ENCODE measurements at regions not wholly inside any gene's neighbourhood (a gene's known extent, or its start where the extent isn't known, plus 50 kb on each side); places are given as distances from the start of the nearest gene placed in this dataset.

DNA sequence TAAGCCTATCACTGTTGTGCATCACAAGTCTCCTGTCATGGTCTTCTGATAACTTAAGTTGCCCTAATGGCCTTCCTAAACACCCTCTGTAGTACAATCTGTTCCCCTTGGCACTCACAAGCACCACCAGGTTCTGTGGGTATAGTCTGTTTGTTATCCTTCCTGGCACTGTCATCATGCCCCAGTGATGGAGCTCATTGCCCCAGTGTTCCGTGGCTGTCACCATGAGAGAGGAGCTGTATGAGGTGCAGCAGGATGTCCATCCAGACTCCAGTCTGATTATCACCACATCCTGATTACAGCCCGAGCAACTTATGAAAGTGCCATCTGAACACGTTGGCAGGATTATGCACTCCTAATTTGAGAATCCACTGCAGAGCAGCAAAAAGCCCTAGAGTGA, 380.1 kb downstream of the FRK start:
- no peaks in the 10 kb centered on the region for H3K36me3 Mint-ChIP-seq
- H3K27me3 Mint-ChIP-seq, result no peaks in the 10 kb centered on the region
- no peak overlapping the region for H3K4me3 Mint-ChIP-seq
- no peaks in the 10 kb centered on the region for H3K4me1 Mint-ChIP-seq
- ATAC-seq (ENCODE audit: low read depth), result no peak
- no peak overlapping the region for H3K27ac Mint-ChIP-seq
- no peak for DNase-seq
- POLR2A ChIA-PET, result no interaction called here
- no peaks in the 10 kb centered on the region for H3K9me3 Mint-ChIP-seq

DNA sequence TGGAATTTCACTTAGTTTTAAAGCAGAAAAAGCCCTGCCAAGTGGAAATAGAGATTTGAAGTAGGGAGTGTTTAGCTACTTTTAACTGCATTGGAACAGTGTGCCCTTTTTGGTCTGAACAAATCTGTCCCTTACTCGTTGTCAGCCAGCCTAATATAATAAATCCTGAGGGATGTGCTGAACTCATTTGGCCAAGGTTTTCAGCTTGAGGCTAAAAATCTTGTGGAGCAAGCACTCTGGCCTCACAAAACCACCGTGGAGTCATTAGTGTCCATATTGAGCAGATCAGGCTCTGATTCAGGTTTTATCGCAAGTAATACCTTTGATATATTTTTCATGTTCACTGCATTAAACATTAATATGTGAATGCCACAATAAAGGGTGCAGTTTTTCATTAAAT, 383.5 kb downstream of the FRK start:
- no peak overlapping the region for H3K27ac Mint-ChIP-seq
- DNase-seq, result no peak
- ATAC-seq (ENCODE audit: low read depth), result no peak
- H3K4me3 Mint-ChIP-seq, result no peak overlapping the region
- H3K9me3 Mint-ChIP-seq, result no peaks in the 10 kb centered on the region
- H3K4me1 Mint-ChIP-seq, result no peaks in the 10 kb centered on the region
- H3K27me3 Mint-ChIP-seq, result no peaks in the 10 kb centered on the region
- H3K36me3 Mint-ChIP-seq, result no peaks in the 10 kb centered on the region
- POLR2A ChIA-PET, result no interaction called here

DNA sequence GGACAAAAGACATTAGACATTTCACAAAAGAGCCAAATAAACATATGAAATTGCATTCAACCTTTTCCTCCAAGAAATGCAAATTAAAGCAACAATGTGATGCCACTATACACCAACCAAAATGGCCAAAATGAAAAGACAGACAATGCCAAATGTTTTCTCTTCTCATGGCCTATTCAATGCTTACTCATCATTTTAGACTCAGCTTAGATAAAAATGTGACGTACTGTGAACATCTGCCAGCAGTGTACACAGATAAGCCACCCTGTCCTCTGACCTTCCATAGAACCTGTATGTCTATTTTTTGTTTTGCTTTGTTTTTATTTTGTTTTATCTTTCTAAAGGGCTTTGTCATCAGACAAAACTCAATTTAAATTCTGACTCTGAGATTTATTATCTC, 385.2 kb downstream of the FRK start:
- ATAC-seq (ENCODE audit: low read depth) (no peak), DNase-seq (no peak)
- Mint-ChIP-seq H3K36me3 (no peaks in the 10 kb centered on the region), H3K4me3 (no peak overlapping the region), H3K4me1 (no peaks in the 10 kb centered on the region), H3K27ac (no peak overlapping the region), H3K27me3 (no peaks in the 10 kb centered on the region), H3K9me3 (no peaks in the 10 kb centered on the region)
- POLR2A ChIA-PET, result no interaction called here

GRCh38 chr6:115668781-115669180, 391.9 kb downstream of the FRK start:
- H3K4me1 Mint-ChIP-seq, result no peaks in the 10 kb centered on the region
- no peak for DNase-seq
- no peak for ATAC-seq (ENCODE audit: low read depth)
- H3K9me3 Mint-ChIP-seq, result no peaks in the 10 kb centered on the region
- no peak overlapping the region for H3K27ac Mint-ChIP-seq
- H3K36me3 Mint-ChIP-seq, result no peaks in the 10 kb centered on the region
- H3K27me3 Mint-ChIP-seq, result no peaks in the 10 kb centered on the region
- no peak overlapping the region for H3K4me3 Mint-ChIP-seq
- POLR2A ChIA-PET, result no interaction called here

DNA sequence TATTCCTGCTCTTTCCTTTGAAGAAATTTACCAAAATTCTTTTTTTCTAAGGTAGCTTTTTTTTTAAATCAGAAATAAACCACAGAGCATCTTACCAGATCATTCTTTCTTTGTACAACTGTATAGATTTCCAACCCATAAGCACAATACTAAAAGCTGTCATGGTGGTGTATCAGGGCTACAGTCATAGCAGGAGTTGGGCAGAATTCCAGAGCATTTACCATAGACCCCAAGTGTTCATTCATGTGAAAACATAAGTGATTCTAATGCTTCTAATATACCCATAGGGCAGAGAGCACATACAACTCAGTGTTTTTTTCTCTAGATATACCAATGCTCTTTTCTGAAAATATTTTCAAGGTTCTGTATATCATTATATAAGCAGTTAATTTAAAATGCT, 392.5 kb downstream of the FRK start:
- Mint-ChIP-seq H3K27ac (no peak overlapping the region), H3K9me3 (no peaks in the 10 kb centered on the region)
- POLR2A ChIA-PET, result no interaction called here

GRCh38 chr6:115667478-115668026, 393.1 kb downstream of the FRK start:
- POLR2A ChIA-PET, result no interaction called here
- Mint-ChIP-seq H3K36me3 (no peaks in the 10 kb centered on the region), H3K9me3 (no peaks in the 10 kb centered on the region), H3K4me3 (no peak overlapping the region), H3K27me3 (no peaks in the 10 kb centered on the region), H3K27ac (no peak overlapping the region), H3K4me1 (no peaks in the 10 kb centered on the region)
- ATAC-seq (ENCODE audit: low read depth) (no peak), DNase-seq (no peak)

More for the DNA sequence above, 392.5 kb downstream of the FRK start:
- no peaks in the 10 kb centered on the region for H3K4me1 Mint-ChIP-seq
- DNase-seq, result no peak
- no peaks in the 10 kb centered on the region for H3K27me3 Mint-ChIP-seq
- H3K36me3 Mint-ChIP-seq, result no peaks in the 10 kb centered on the region
- H3K4me3 Mint-ChIP-seq, result no peak overlapping the region
- ATAC-seq (ENCODE audit: low read depth), result no peak

- Mint-ChIP-seq H3K4me1 (no peaks in the 10 kb centered on the region), H3K9me3 (no peaks in the 10 kb centered on the region), H3K4me3 (no peak overlapping the region), H3K27ac (no peak overlapping the region), H3K27me3 (no peaks in the 10 kb centered on the region), H3K36me3 (no peaks in the 10 kb centered on the region)
- ATAC-seq (ENCODE audit: low read depth) (no peak), DNase-seq (no peak)
- POLR2A ChIA-PET, result no interaction called here
Observed at GRCh38 chr6:115666997-115667396, 393.7 kb downstream of the FRK start.

DNA sequence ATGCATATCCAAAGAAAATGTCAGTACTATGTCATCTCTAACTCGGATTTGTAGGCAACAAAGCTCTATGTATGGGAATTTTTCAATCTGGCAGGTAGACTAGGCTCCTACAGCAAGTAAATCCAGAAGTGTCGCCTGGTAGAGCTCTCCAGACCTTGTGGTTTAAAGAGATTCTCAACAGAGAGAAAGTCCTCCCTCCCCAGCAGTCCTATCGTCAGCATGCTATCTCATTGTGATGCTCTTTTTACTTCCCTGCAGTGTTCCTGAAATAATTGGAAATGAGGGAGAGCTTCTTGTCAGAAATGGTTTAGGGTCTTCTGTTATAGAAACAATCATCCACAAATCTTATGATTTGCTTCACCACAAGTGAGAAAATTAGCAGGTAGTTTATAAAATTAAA, 395.4 kb downstream of the FRK start:
- Mint-ChIP-seq H3K27ac (no peak overlapping the region), H3K4me1 (no peaks in the 10 kb centered on the region), H3K4me3 (no peak overlapping the region), H3K9me3 (no peaks in the 10 kb centered on the region), H3K36me3 (no peaks in the 10 kb centered on the region), H3K27me3 (no peaks in the 10 kb centered on the region)
- ATAC-seq (ENCODE audit: low read depth), result no peak
- DNase-seq, result no peak
- POLR2A ChIA-PET, result no interaction called here

DNA sequence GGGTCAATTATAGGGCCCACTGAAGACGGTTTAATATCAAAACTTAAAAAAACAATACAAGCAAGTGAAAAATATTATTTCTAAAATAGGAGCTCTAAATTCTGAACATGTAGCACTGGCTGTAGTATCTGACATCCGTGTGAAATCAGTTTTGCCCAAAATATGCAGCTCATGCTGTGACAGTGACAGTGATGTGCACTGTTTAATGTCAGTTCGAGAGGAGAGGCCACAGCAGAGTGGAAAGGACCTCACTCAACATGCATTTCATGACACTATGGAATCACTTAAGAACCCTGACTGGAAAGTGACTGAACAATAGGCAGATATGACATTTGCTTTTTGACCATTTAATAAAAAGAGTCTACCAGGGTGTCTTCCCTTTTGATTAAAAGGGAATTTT, 397.0 kb downstream of the FRK start:
- Mint-ChIP-seq H3K4me3 (no peak overlapping the region), H3K9me3 (no peaks in the 10 kb centered on the region), H3K36me3 (no peaks in the 10 kb centered on the region), H3K4me1 (no peaks in the 10 kb centered on the region), H3K27me3 (no peaks in the 10 kb centered on the region), H3K27ac (no peak overlapping the region)
- POLR2A ChIA-PET, result no interaction called here
- ATAC-seq (ENCODE audit: low read depth) (no peak), DNase-seq (no peak)

DNA sequence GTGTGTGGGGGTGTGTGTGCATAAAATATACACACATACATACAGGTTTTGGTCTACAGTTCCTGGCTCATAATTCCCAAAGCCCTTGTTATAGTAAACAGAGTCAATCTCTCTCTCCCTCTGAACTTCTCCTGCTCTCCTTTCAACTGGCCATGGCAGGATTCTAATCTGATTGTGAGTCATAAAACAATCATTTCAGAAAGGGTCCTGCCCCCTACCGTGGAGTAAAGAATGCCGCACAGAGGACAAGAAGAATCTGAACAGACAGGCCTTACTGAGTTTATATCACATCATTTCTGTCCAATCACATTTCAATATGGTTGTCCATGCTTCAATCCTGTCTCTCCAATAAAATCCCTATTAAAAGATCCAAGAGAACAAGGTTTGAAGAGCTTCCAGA, 416.9 kb downstream of the FRK start:
- POLR2A ChIA-PET, result no interaction called here
- DNase-seq (no peak), ATAC-seq (ENCODE audit: low read depth) (no peak)
- Mint-ChIP-seq H3K27me3 (no peaks in the 10 kb centered on the region), H3K27ac (no peak overlapping the region), H3K4me3 (no peak overlapping the region), H3K36me3 (no peaks in the 10 kb centered on the region), H3K4me1 (no peaks in the 10 kb centered on the region), H3K9me3 (peaks cover 8% of the 10 kb centered on the region)

DNA sequence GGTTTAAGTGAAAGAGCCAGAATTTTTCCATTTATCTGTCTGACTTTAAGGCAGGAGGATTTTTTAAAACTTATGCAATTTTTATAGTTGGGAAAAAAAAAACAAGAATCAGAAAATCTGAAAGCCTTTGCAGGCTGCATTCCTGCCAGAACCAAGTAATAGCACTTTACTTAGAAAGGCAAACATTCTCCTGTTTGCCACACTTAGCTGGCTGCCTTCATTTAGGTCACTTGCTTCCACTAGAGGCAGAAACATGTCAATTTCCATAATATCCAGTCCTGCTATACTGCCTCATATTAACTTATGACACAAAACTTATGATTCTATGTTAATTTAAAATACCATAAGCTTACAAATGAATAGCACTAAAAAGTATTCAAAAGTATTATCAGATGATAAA, 425.8 kb downstream of the FRK start:
- Mint-ChIP-seq H3K27me3 (no peaks in the 10 kb centered on the region), H3K27ac (no peak overlapping the region), H3K4me3 (no peak overlapping the region), H3K36me3 (no peaks in the 10 kb centered on the region), H3K4me1 (no peaks in the 10 kb centered on the region), H3K9me3 (no peaks in the 10 kb centered on the region)
- ATAC-seq (ENCODE audit: low read depth), result no peak
- POLR2A ChIA-PET, result no interaction called here
- no peak for DNase-seq

DNA sequence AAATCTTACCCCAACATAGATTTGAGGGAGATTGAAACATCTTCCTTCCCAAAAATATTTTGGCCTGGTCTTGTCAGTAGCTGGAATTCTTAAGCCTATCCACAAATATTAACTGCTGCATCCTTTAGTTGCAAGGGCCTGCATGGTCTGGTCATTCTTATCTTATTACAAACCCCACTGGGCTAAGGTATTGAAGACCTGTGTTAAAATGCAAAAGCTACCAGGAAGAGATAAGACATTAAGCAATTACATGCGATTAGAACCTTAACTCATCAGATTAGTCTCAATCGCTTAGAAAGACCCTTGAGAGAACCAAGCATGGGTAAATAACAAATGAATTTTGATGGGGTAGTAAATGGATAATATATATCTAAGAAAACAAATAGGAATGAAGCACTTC, 426.6 kb downstream of the FRK start:
- Mint-ChIP-seq H3K4me3 (no peak overlapping the region), H3K36me3 (no peaks in the 10 kb centered on the region), H3K4me1 (no peaks in the 10 kb centered on the region), H3K9me3 (no peaks in the 10 kb centered on the region), H3K27ac (no peak overlapping the region), H3K27me3 (no peaks in the 10 kb centered on the region)
- DNase-seq (no peak), ATAC-seq (ENCODE audit: low read depth) (no peak)
- POLR2A ChIA-PET, result no interaction called here

GRCh38 chr6:115631028-115631427, 429.7 kb downstream of the FRK start:
- Mint-ChIP-seq H3K4me1 (no peaks in the 10 kb centered on the region), H3K36me3 (no peaks in the 10 kb centered on the region), H3K27me3 (no peaks in the 10 kb centered on the region), H3K4me3 (no peak overlapping the region), H3K9me3 (no peaks in the 10 kb centered on the region), H3K27ac (no peak overlapping the region)
- ATAC-seq (ENCODE audit: low read depth) (no peak), DNase-seq (no peak)
- POLR2A ChIA-PET, result no interaction called here

GRCh38 chr6:115630424-115631024, 430.2 kb downstream of the FRK start:
- Mint-ChIP-seq H3K27me3 (no peaks in the 10 kb centered on the region), H3K4me1 (no peaks in the 10 kb centered on the region), H3K27ac (no peak overlapping the region), H3K4me3 (no peak overlapping the region), H3K36me3 (no peaks in the 10 kb centered on the region), H3K9me3 (no peaks in the 10 kb centered on the region)
- DNase-seq (no peak), ATAC-seq (ENCODE audit: low read depth) (no peak)
- POLR2A ChIA-PET, result no interaction called here

DNA sequence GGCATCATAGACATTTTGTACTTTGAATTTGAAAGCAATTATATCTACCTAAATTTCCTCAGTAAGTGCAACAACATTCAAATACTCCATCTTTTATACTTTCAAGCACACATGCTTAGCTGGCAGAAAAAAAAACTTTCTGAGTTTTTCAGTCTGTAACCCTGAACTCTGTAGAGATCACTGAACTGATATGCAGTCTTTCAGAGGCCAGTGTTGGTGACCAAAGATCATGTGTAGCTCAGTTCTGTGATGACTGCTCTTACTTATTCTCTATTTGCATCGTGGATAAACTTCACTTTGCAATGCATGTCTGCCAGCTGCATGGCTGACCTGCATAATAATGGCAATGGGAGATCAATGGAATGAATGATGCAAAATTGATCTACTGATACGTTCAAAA, 431.3 kb downstream of the FRK start:
- Mint-ChIP-seq H3K27ac (no peak overlapping the region), H3K27me3 (no peaks in the 10 kb centered on the region), H3K9me3 (no peaks in the 10 kb centered on the region), H3K36me3 (no peaks in the 10 kb centered on the region), H3K4me1 (no peaks in the 10 kb centered on the region), H3K4me3 (no peak overlapping the region)
- DNase-seq, result no peak
- no peak for ATAC-seq (ENCODE audit: low read depth)
- POLR2A ChIA-PET, result no interaction called here
